Common myeloid progenitor, CD34-positive (primary cell): ENCODE measurements at regions not wholly inside any gene's neighbourhood (a gene's known extent, or its start where the extent isn't known, plus 50 kb on each side); places are given as distances from the start of the nearest gene placed in this dataset.

Experiments
- CTCF ChIA-PET: fragments of 350-600 bp; sonication (Branson Sonifier 250); formaldehyde crosslinking; loops from one replicate; lab custom pipeline; 2021; ENCODE audit warnings: antibody characterized with exemption; lab: Charles Lee
- POLR2A ChIA-PET: fragments of 350-600 bp; sonication (Branson Sonifier 250); formaldehyde crosslinking; loops from one replicate; lab custom pipeline; 2021; ENCODE audit warnings: antibody characterized with exemption; lab: Charles Lee
- DNase-seq, 3 donors: peaks; one replicate each; pipeline versions ENCODE4 v3.0.0 to v3.0.0-alpha.2; 2013
- H3K27ac ChIP-seq, 2 experiments: 1 replicate in 1 of 2; 2 replicates in 1 of 2; pipeline ENCODE4 v1.7.0; 2013; ENCODE audit warnings: inconsistent platforms in 2 of 2, low read length in 2 of 2, mild to moderate bottlenecking in 2 of 2, low read depth in 1 of 2, moderate library complexity in 1 of 2; ENCODE audit not compliant: severe bottlenecking in 2 of 2, insufficient read depth in 1 of 2, poor library complexity in 1 of 2
- H3K27me3 ChIP-seq, 5 experiments: replicated peaks in 2 of 5; 1 replicate in 3 of 5; 2 replicates in 2 of 5; pipeline versions ENCODE4 v1.6.1 to v1.7.0; 2013; ENCODE audit warnings: low read length in 4 of 5, mild to moderate bottlenecking in 2 of 5, moderate library complexity in 2 of 5, inconsistent platforms in 1 of 5; ENCODE audit not compliant: insufficient read depth in 5 of 5, control insufficient read depth in 4 of 5
- H3K36me3 ChIP-seq, 4 experiments: 1 replicate in 2 of 4; 2 replicates in 2 of 4; pipeline versions ENCODE4 v1.6.1 to v1.7.0; 2013; ENCODE audit warnings: low read length in 3 of 4, control low read depth in 1 of 4, mild to moderate bottlenecking in 1 of 4; ENCODE audit not compliant: control insufficient read depth in 4 of 4, insufficient read depth in 4 of 4
- H3K4me1 ChIP-seq, 4 experiments: 1 replicate in 3 of 4; 2 replicates in 1 of 4; pipeline versions ENCODE4 v1.6.1 to v1.7.1; 2013; ENCODE audit warnings: low read length in 3 of 4, mild to moderate bottlenecking in 3 of 4, control low read depth in 1 of 4, inconsistent platforms in 1 of 4, moderate library complexity in 1 of 4; ENCODE audit not compliant: control insufficient read depth in 4 of 4, insufficient read depth in 4 of 4; ENCODE audit errors: control extremely low read depth in 1 of 4
- H3K4me3 ChIP-seq, 7 experiments: 1 replicate in 4 of 7; 2 replicates in 3 of 7; pipeline versions ENCODE4 v1.5.1 to v1.7.0; 2013; ENCODE audit warnings: mild to moderate bottlenecking in 7 of 7, low read length in 6 of 7, moderate library complexity in 6 of 7, inconsistent platforms in 2 of 7, low read depth in 2 of 7, control low read depth in 1 of 7; ENCODE audit not compliant: insufficient read depth in 4 of 7, control insufficient read depth in 1 of 7; ENCODE audit errors: extremely low read depth in 1 of 7
- H3K9me3 ChIP-seq, 5 experiments: 1 replicate in 4 of 5; 2 replicates in 1 of 5; pipeline versions ENCODE4 v1.6.1 to v1.7.1; 2013; ENCODE audit warnings: low read length in 4 of 5, mild to moderate bottlenecking in 2 of 5, inconsistent platforms in 1 of 5, low read depth in 1 of 5, moderate library complexity in 1 of 5; ENCODE audit not compliant: control insufficient read depth in 4 of 5, insufficient read depth in 2 of 5; ENCODE audit errors: control extremely low read depth in 1 of 5
- WGBS: methylation state at CpG from one replicate; pipeline ENCODE4 v1.1.5; 2013; ENCODE audit not compliant: insufficient coverage; 5-methylcytosine and 5-hydroxymethylcytosine counted together

DNA sequence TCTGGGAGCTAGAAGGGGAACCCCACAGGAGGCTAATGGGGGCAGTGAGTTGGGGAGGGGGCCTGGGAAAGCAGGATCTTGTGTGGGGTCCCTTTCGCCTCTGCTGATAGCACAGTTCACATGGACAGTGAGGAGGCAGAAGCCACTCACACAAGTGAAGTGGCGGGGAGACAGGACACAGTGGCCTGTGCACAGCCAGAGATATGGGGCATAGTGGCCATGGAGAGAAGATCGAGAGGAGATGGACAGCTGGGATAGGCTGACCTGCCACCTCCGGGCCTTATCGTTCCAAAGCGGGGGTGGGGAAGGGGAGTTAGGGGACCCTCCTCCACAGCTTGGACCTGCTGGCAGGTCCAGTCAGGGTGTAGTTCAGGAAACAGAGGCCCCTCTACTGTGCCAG, 69.8 kb upstream of the EDAR start:
- Histone ChIP-seq H3K9me3 (no peaks in the 10 kb centered on the region), H3K4me1 (peaks cover 0 to 27% (median 14%) of the 10 kb centered on the region in 4 experiments), H3K27me3 (no peaks in the 10 kb centered on the region), H3K36me3 (no peaks in the 10 kb centered on the region), H3K27ac (no peak overlapping the region), H3K4me3 (no peak overlapping the region)
- WGBS, result 89% methylated on average over 3 of the region's 6 CpGs
- no peak for DNase-seq
- ChIA-PET CTCF (interaction anchor here (0.5 to 1.5 kb wide), 3 partner anchors 9 to 203 kb away, joined by 3 to 5 read pairs (median 3); no protein-coding TSS in a partner anchor), POLR2A (no interaction called here)

DNA sequence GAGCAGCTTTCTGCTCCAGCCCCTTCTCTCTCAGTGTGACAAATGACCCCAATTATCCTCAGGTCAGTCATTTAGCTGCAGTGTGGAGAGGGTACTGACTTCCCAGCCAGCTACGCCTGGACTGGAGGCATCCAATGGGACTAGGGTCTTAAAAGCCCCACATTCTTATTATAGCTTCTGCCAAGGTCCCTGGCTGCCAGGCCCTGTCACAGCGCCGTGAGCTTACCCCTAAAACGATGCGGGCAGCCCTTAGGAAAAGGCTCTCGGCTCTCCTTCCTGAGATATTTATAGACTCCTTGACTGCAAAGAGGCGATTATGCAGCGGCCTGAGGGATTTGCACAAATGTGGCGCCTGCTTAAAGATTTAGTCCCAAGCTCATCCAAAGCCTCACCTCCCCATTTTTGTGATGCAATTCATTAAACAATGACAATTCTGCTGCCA, 69.2 kb upstream of the EDAR start:
- CTCF ChIA-PET, result interaction anchor here (0.5 to 1.5 kb wide), 2 partner anchors 26 to 202 kb away, joined by 3 to 5 read pairs; no protein-coding TSS in a partner anchor

DNA sequence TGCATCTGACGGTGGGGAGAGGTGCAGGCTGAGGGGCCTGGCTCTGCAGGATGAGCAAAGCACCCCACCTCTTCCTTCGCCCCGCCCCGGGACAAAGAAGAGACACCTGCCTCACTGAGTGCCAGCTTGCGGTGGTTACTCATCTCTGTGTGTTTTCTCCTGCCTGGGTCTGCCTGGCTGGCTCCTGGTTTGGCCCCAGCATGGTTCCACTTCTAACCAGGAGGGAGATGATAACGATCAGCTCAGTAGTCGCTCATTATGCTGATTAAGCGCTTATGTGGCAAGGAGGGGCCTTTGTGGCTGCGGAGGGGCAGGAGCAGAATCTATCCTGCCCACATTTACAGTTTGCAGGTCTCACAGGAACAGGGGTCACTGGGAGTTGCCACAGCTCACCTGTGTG, 68.7 kb upstream of the EDAR start:
- H3K36me3 ChIP-seq, result no peaks in the 10 kb centered on the region
- no peaks in the 10 kb centered on the region for H3K27me3 ChIP-seq
- no peak overlapping the region for H3K27ac ChIP-seq
- peaks cover 0 to 27% (median 14%) of the 10 kb centered on the region in 4 experiments for H3K4me1 ChIP-seq
- peak overlapping the region in 1 of 7 experiments; percentile 17 for H3K4me3 ChIP-seq
- CTCF ChIA-PET, result interaction anchor here (0.7 to 1.5 kb wide), 2 partner anchors 25 to 129 kb away, joined by 4 to 5 read pairs; no protein-coding TSS in a partner anchor
- POLR2A ChIA-PET, result no interaction called here
- peak in 1 of 3 donors; percentile 67 for DNase-seq
- no peaks in the 10 kb centered on the region for H3K9me3 ChIP-seq
- 50% methylated on average over 9 of the region's 9 CpGs for WGBS

More for the DNA sequence above, 69.2 kb upstream of the EDAR start:
- POLR2A ChIA-PET, result no interaction called here
- Histone ChIP-seq H3K27ac (no peak overlapping the region), H3K27me3 (no peaks in the 10 kb centered on the region), H3K4me3 (peak overlapping the region in 1 of 7 experiments; percentile 17), H3K36me3 (no peaks in the 10 kb centered on the region), H3K4me1 (peaks cover 0 to 27% (median 14%) of the 10 kb centered on the region in 4 experiments), H3K9me3 (no peaks in the 10 kb centered on the region)
- 12% methylated on average over 6 of the region's 9 CpGs for WGBS
- DNase-seq, result peak in 1 of 3 donors; percentile 8

DNA sequence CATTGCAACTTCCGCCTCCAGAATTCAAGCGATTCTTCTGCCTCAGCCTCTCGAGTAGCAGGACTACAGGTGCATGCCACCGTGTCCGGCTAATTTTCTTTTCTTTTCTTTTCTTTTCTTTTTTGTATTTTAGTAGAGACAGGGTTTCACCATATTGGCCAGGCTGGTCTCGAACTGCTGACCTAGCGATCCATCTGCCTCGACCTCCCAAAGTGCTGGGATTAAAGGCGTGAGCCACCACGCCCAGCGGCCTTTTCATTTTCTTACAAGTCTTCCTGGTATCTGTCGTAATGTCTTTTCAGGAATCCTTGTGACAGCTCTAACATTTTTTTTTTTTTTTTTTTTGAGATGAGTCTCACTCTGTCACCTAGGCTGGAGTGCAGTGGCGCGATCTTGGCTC, 66.4 kb upstream of the EDAR start:
- 90% methylated on average over 12 of the region's 14 CpGs for WGBS
- DNase-seq, result no peak
- no peak overlapping the region for H3K4me3 ChIP-seq
- H3K9me3 ChIP-seq, result no peaks in the 10 kb centered on the region
- POLR2A ChIA-PET, result no interaction called here
- CTCF ChIA-PET, result no interaction called here
- peaks cover 0 to 27% (median 14%) of the 10 kb centered on the region in 4 experiments for H3K4me1 ChIP-seq
- H3K36me3 ChIP-seq, result no peaks in the 10 kb centered on the region
- no peaks in the 10 kb centered on the region for H3K27me3 ChIP-seq
- no peak overlapping the region for H3K27ac ChIP-seq

DNA sequence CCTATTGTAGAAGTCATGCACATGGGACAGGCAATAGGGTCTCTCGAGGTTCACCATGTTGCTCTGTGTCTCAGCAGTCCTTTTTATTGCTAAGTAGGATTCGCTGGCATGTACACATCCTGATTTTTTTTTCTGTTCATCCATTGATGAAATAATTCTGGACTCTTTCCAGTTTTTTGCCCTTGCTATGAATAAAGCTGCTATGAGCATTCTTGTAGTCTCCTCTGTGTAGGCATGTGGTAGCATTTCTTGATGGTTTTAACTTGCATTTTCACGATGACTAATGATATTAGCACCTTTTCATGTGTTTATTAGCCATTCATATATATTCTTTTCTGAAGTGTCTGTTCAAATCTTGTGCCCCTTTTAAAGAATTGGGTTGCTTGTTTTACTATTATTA, 65.8 kb upstream of the EDAR start:
- Histone ChIP-seq H3K27ac (no peak overlapping the region), H3K4me3 (no peak overlapping the region), H3K9me3 (no peaks in the 10 kb centered on the region), H3K4me1 (peaks cover 0 to 24% (median 13%) of the 10 kb centered on the region in 4 experiments), H3K36me3 (no peaks in the 10 kb centered on the region), H3K27me3 (no peaks in the 10 kb centered on the region)
- ChIA-PET POLR2A (no interaction called here), CTCF (no interaction called here)
- DNase-seq, result no peak
- WGBS, result 94% methylated on average over 2 of the region's 3 CpGs

DNA sequence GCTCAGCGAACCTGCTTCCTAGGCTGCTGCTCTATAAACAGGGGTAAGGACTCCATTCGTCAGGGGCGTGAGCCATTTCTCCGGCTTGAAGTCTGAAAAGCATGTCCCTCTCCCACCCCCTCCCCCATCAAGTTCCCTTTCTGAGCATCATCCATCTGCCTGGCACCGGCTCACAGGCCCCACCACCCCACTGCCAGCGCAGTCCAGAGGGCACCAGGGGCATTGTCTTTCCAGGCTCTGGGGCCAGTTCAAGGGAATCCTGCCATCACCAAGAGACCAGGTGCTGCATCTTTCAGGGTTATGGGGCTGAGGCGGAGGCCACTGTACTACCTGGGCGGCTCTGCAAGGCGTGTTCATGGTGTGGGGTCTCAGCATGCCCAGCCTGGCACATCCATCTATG, 64.7 kb upstream of the EDAR start:
- H3K4me3 ChIP-seq, result no peak overlapping the region
- no peak overlapping the region for H3K27ac ChIP-seq
- ChIA-PET POLR2A (no interaction called here), CTCF (no interaction called here)
- H3K9me3 ChIP-seq, result no peaks in the 10 kb centered on the region
- H3K4me1 ChIP-seq, result peaks cover 0 to 16% (median 10%) of the 10 kb centered on the region in 4 experiments
- H3K36me3 ChIP-seq, result no peaks in the 10 kb centered on the region
- 96% methylated on average over 9 of the region's 9 CpGs for WGBS
- no peaks in the 10 kb centered on the region for H3K27me3 ChIP-seq
- no peak for DNase-seq

DNA sequence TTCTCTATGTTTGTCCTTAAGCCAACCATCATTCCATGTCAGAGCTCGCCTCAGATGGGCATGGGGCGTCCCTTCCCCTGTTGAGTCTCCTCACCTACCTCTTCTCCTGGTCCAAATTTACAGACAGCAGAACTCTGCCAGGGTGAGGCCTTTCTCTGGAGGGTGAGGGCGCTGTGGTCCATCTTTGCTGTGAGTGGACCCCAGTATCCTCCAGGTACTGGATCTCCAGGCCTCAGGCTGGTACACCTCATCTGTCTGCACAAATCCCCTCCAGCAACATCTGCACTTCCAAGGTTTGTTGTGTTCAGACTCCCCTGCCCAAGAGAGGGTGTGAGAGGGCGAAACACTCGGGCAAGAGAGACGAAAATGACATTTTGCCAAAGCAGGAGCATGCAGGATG, 63.9 kb upstream of the EDAR start:
- ChIA-PET POLR2A (no interaction called here), CTCF (no interaction called here)
- Histone ChIP-seq H3K4me3 (no peak overlapping the region), H3K27ac (no peak overlapping the region), H3K36me3 (no peaks in the 10 kb centered on the region), H3K4me1 (peaks cover 0 to 8% (median 4%) of the 10 kb centered on the region in 4 experiments), H3K9me3 (no peaks in the 10 kb centered on the region), H3K27me3 (no peaks in the 10 kb centered on the region)
- no peak for DNase-seq
- whole genome bisulfite sequencing, result 99% methylated on average over 5 of the region's 6 CpGs
